ENCODE measurements at regions not wholly inside any gene's neighbourhood (a gene's known extent, or its start where the extent isn't known, plus 50 kb on each side); places are given as distances from the start of the nearest gene placed in this dataset.

- Histone ChIP-seq H3K4me1 (ENCODE audit: insufficient read depth) (no peaks in the 10 kb centered on the region), H3K79me2 (ENCODE audit: insufficient read depth) (no peaks in the 10 kb centered on the region), H3K4me2 (ENCODE audit: unreplicated experiment) (no peak overlapping the region), H3K27me3 (replicated peaks; ENCODE audit: insufficient read depth) (peaks cover 28% of the 10 kb centered on the region), H3K4me3 (no peak overlapping the region), H3F3A (ENCODE audit: insufficient read depth) (no peaks in the 10 kb centered on the region), H3K9me2 (ENCODE audit: insufficient read depth) (no peaks in the 10 kb centered on the region), H3K36me3 (ENCODE audit: low read depth) (no peaks in the 10 kb centered on the region), H3K27ac (no peak overlapping the region), H3K9me3 (ENCODE audit: low read depth) (no peaks in the 10 kb centered on the region), H3K9ac (no peak overlapping the region), H4K20me1 (ENCODE audit: insufficient read depth) (no peaks in the 10 kb centered on the region), H2AFZ (no peak overlapping the region)
- WGBS, 2 experiments (ENCODE audit: low coverage in 1 of 2, low lambda C conversion rate in 2 of 2, missing lambda C conversion rate in 2 of 2) = 66 to 78% methylated on average over 2 of the region's 2 CpGs
- in situ Hi-C loops (cut with MboI) = no loop called here
- no peak for TF ChIP-seq EZH2phosphoT487 (IDR thresholded peaks at IDR 0.05; ENCODE audit: insufficient read depth, low read depth)
- DNase-seq = no peak
Measured at GRCh38 chr9:33714989-33715388, 80.4 kb upstream of the PRSS3 start.

GRCh38 chr9:33718987-33719386, 76.4 kb upstream of the PRSS3 start:
- peak; percentile 68 for DNase-seq

DNA sequence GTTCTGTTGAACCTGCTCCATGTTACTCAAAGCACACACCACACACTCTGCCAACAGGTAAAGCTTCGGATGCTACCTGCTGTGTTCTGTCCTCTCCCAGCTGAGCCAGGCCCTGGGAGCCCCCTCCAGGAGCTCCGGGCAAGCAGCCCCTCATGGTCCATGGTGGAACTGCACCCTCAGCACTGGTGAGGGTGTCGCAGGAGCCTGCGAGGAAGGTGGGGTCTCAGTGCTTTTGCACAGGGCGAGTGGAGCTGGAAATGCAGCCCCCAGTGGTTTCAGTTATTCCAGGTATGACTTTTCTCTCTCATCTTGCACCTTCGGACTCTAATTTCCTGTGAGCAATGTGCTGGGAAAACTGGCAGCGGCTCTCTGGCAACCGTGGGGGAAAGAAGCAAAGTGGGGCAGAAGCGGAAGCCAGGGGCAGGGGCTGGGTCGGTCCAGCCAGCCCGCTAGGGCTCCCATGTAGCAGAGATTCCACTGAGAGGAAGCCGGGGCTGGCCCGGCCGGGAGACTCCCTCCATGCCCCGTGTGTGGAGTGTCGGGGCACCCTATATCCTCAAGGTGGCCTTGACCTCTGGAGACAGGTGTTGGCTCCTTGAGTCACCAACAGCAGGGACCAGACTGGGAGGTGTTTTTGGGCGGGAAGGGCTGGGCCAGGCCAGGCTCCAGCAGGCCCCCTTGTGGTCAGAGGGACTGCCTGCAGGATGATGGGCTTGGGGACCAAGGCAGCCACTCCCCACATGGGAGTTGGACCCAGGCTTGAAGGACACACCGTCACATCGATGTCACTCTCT, 75.6 kb upstream of the PRSS3 start:
- TF ChIP-seq EZH2phosphoT487 (IDR thresholded peaks at IDR 0.05; ENCODE audit: insufficient read depth, low read depth) = no peak
- TF ChIP-seq EZH2 (IDR thresholded peaks at IDR 0.05; ENCODE audit: insufficient read depth, poor library complexity, severe bottlenecking) = no peak
- H3K4me2 ChIP-seq (ENCODE audit: unreplicated experiment) = no peak overlapping the region
- H3K9me3 ChIP-seq (ENCODE audit: low read depth) = no peaks in the 10 kb centered on the region
- peak; percentile 31 for DNase-seq
- WGBS, 2 experiments (ENCODE audit: low coverage in 1 of 2, low lambda C conversion rate in 2 of 2, missing lambda C conversion rate in 2 of 2) = 42 to 45% methylated on average over 18 to 19 of the region's 19 CpGs
- H3K9ac ChIP-seq = no peak overlapping the region
- H3K4me1 ChIP-seq (ENCODE audit: insufficient read depth) = no peaks in the 10 kb centered on the region
- H3F3A ChIP-seq (ENCODE audit: insufficient read depth) = no peaks in the 10 kb centered on the region
- H2AFZ ChIP-seq = no peak overlapping the region
- H4K20me1 ChIP-seq (ENCODE audit: insufficient read depth) = no peaks in the 10 kb centered on the region
- H3K79me2 ChIP-seq (ENCODE audit: insufficient read depth) = no peaks in the 10 kb centered on the region
- no peaks in the 10 kb centered on the region for H3K36me3 ChIP-seq (ENCODE audit: low read depth)
- H3K27me3 ChIP-seq (replicated peaks; ENCODE audit: insufficient read depth) = peaks cover 28% of the 10 kb centered on the region
- no peak overlapping the region for H3K27ac ChIP-seq
- H3K9me2 ChIP-seq (ENCODE audit: insufficient read depth) = no peaks in the 10 kb centered on the region
- no peak overlapping the region for H3K4me3 ChIP-seq
- in situ Hi-C loops (cut with MboI) = loop anchor here (10.0 kb wide), 1 partner anchor 85 kb away; no protein-coding TSS in a partner anchor

More at GRCh38 chr9:33718987-33719386, 76.4 kb upstream of the PRSS3 start:
- Histone ChIP-seq H3K27me3 (replicated peaks; ENCODE audit: insufficient read depth) (peaks cover 28% of the 10 kb centered on the region), H3K36me3 (ENCODE audit: low read depth) (no peaks in the 10 kb centered on the region), H3K27ac (no peak overlapping the region), H3K9me3 (ENCODE audit: low read depth) (no peaks in the 10 kb centered on the region), H3K9me2 (ENCODE audit: insufficient read depth) (no peaks in the 10 kb centered on the region), H4K20me1 (ENCODE audit: insufficient read depth) (no peaks in the 10 kb centered on the region), H3F3A (ENCODE audit: insufficient read depth) (no peaks in the 10 kb centered on the region), H3K9ac (no peak overlapping the region), H3K4me1 (ENCODE audit: insufficient read depth) (no peaks in the 10 kb centered on the region), H2AFZ (no peak overlapping the region), H3K4me2 (ENCODE audit: unreplicated experiment) (no peak overlapping the region), H3K79me2 (ENCODE audit: insufficient read depth) (no peaks in the 10 kb centered on the region), H3K4me3 (no peak overlapping the region)
- 57 to 65% methylated on average over 7 of the region's 7 CpGs for WGBS, 2 experiments (ENCODE audit: low coverage in 1 of 2, low lambda C conversion rate in 2 of 2, missing lambda C conversion rate in 2 of 2)
- in situ Hi-C loops (cut with MboI) = no loop called here
- TF ChIP-seq EZH2phosphoT487 (IDR thresholded peaks at IDR 0.05; ENCODE audit: insufficient read depth, low read depth) (no peak), EZH2 (IDR thresholded peaks at IDR 0.05; ENCODE audit: insufficient read depth, poor library complexity, severe bottlenecking) (no peak)

- H3K4me3 ChIP-seq = no peak overlapping the region
- H3K79me2 ChIP-seq (ENCODE audit: insufficient read depth) = no peaks in the 10 kb centered on the region
- H3K4me2 ChIP-seq (ENCODE audit: unreplicated experiment) = no peak overlapping the region
- H3K9ac ChIP-seq = no peak overlapping the region
- no peaks in the 10 kb centered on the region for H3K4me1 ChIP-seq (ENCODE audit: insufficient read depth)
- in situ Hi-C loops (cut with MboI) = loop anchor here (10.0 kb wide), 1 partner anchor 87 kb away; no protein-coding TSS in a partner anchor
- no peak overlapping the region for H3K27ac ChIP-seq
- no peak for TF ChIP-seq EZH2 (IDR thresholded peaks at IDR 0.05; ENCODE audit: insufficient read depth, poor library complexity, severe bottlenecking)
- TF ChIP-seq EZH2phosphoT487 (IDR thresholded peaks at IDR 0.05; ENCODE audit: insufficient read depth, low read depth) = no peak
- no peaks in the 10 kb centered on the region for H3K9me2 ChIP-seq (ENCODE audit: insufficient read depth)
- peak; percentile 84 for DNase-seq
- no peak overlapping the region for H2AFZ ChIP-seq
- H3K9me3 ChIP-seq (ENCODE audit: low read depth) = no peaks in the 10 kb centered on the region
- peaks cover 15% of the 10 kb centered on the region for H3K27me3 ChIP-seq (replicated peaks; ENCODE audit: insufficient read depth)
- 27% methylated on average over 31 to 32 of the region's 32 CpGs for WGBS, 2 experiments (ENCODE audit: low coverage in 1 of 2, low lambda C conversion rate in 2 of 2, missing lambda C conversion rate in 2 of 2)
- no peaks in the 10 kb centered on the region for H4K20me1 ChIP-seq (ENCODE audit: insufficient read depth)
- no peaks in the 10 kb centered on the region for H3F3A ChIP-seq (ENCODE audit: insufficient read depth)
- H3K36me3 ChIP-seq (ENCODE audit: low read depth) = no peaks in the 10 kb centered on the region
Measured at GRCh38 chr9:33721674-33722358, 73.5 kb upstream of the PRSS3 start.
